Stimulated activated naive B cell treated with anti-CD40 and anti-IgM and Interleukin-4, amounts not matched to agents 10 μg/mL and 1 μg/mL and 100 μg/mL, for 72 hours (primary cell): ENCODE measurements at regions not wholly inside any gene's neighbourhood (a gene's known extent, or its start where the extent isn't known, plus 50 kb on each side); places are given as distances from the start of the nearest gene placed in this dataset.
A peak's percentile ranks its signal among the peaks of the same experiment; 100 is the strongest.

Source experiments
- ATAC-seq, 2 donors: fragments of 150-1000 bp; cut with Tn5 transposase; replicated peaks; 2 replicates each; pipeline ENCODE4 v1.10.0; 2021; ENCODE audit warnings: moderate library complexity in 1 of 2
- DNase-seq: peaks from one replicate; pipeline ENCODE4 v3.0.0; 2021
- H3K27ac Mint-ChIP-seq: one replicate; pipeline ENCODE4 v1.8.0; 2022; ENCODE audit warnings: mild to moderate bottlenecking, mixed read lengths
- H3K27me3 Mint-ChIP-seq, 2 donors: one replicate each; pipeline ENCODE4 v1.8.0; 2022; ENCODE audit warnings: mixed read lengths in 2 of 2
- H3K36me3 Mint-ChIP-seq, 2 donors: one replicate each; pipeline ENCODE4 v1.8.0; 2022; ENCODE audit warnings: mixed read lengths in 2 of 2, mild to moderate bottlenecking in 1 of 2
- H3K4me1 Mint-ChIP-seq, 2 donors: one replicate each; pipeline ENCODE4 v1.8.0; 2022; ENCODE audit warnings: mixed read lengths in 2 of 2, mild to moderate bottlenecking in 1 of 2
- H3K4me3 Mint-ChIP-seq, 2 donors: one replicate each; pipeline ENCODE4 v1.8.0; 2022; ENCODE audit warnings: mild to moderate bottlenecking in 2 of 2, mixed read lengths in 2 of 2, moderate library complexity in 1 of 2
- H3K9me3 Mint-ChIP-seq, 2 donors: one replicate each; pipeline ENCODE4 v1.8.0; 2022; ENCODE audit warnings: mixed read lengths in 2 of 2, mild to moderate bottlenecking in 1 of 2

DNA sequence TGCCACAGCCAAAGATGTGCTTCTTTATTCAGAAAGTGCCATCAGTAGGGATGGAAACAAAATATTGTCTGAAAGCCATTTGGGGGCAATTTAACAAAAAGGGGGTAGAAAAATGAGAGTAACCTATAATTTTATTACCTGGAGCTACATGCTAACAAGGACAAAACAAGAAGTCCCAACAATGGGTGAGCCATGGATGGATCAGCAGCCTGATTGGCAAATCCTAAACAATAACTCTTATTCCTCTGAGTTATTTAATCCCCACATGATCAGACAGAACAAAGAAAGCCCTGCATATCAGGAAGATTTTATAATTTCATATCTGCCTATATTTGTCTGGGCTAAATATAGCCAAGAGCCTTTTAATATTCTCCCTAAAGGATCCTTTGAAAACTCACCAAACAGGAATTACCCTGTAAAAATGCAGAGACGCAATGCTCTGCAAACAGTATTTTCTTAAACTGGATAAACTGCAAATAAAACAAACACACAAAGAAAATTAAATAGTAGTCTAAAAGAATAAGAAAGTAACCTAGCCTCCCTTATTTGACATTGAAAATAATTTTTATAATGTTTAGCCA lies 483.4 kb downstream of the ZNF608 start:
- no peaks in the 10 kb centered on the region for H3K36me3 Mint-ChIP-seq
- H3K4me3 Mint-ChIP-seq, result no peak overlapping the region
- no peaks in the 10 kb centered on the region for H3K27me3 Mint-ChIP-seq
- DNase-seq, result no peak
- ATAC-seq, result no peak
- no peaks in the 10 kb centered on the region for H3K4me1 Mint-ChIP-seq
- H3K27ac Mint-ChIP-seq, result no peak overlapping the region
- H3K9me3 Mint-ChIP-seq, result no peaks in the 10 kb centered on the region

DNA sequence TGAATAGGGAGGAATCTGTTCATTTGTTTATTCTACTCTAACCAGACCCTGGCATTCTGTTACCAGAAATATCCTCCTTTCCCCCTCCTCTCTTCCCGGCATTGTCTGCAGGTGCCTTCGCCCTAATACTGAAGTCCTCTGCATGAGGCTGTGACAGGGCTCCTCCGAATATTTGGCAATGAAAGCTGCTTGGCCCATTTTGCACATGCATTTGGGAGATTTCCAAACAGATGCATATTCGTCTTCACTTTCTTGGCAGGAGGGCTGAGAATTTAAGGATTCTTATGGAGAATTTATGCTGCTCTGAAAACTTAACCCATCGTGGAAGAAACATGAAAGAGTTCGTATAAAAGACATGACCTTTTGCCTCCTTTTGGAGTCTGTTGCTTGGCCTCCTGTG lies 484.0 kb downstream of the ZNF608 start:
- ATAC-seq, result no peak
- no peak overlapping the region for H3K27ac Mint-ChIP-seq
- no peak for DNase-seq
- H3K4me1 Mint-ChIP-seq, result no peaks in the 10 kb centered on the region
- H3K36me3 Mint-ChIP-seq, result no peaks in the 10 kb centered on the region
- H3K27me3 Mint-ChIP-seq, result no peaks in the 10 kb centered on the region
- H3K4me3 Mint-ChIP-seq, result no peak overlapping the region
- no peaks in the 10 kb centered on the region for H3K9me3 Mint-ChIP-seq

DNA sequence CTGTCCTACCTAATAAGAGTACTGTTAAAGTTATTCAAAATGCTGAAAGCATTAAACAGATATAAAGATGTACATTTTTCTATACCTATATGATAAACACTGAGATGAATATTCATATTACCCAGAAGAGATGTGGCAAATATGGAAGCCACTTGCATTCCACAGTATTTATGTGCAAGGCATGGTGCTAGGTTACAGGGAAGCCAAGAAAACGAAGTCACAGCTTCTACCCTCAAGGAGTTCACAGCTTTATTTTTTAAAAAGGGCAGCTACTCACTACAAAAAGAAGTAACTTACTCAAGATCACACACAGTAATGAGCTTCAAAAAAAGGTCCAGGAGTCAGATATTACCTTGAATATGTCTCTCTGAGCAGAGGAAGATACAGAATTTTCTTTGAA lies 484.6 kb downstream of the ZNF608 start:
- H3K9me3 Mint-ChIP-seq, result peaks cover 2% of the 10 kb centered on the region in 2 donors
- H3K36me3 Mint-ChIP-seq, result peaks cover 0 to under 1% of the 10 kb centered on the region in 2 donors
- H3K4me1 Mint-ChIP-seq, result no peaks in the 10 kb centered on the region
- DNase-seq (no peak), ATAC-seq (no peak)
- H3K27ac Mint-ChIP-seq, result no peak overlapping the region
- no peak overlapping the region for H3K4me3 Mint-ChIP-seq
- H3K27me3 Mint-ChIP-seq, result no peaks in the 10 kb centered on the region

DNA sequence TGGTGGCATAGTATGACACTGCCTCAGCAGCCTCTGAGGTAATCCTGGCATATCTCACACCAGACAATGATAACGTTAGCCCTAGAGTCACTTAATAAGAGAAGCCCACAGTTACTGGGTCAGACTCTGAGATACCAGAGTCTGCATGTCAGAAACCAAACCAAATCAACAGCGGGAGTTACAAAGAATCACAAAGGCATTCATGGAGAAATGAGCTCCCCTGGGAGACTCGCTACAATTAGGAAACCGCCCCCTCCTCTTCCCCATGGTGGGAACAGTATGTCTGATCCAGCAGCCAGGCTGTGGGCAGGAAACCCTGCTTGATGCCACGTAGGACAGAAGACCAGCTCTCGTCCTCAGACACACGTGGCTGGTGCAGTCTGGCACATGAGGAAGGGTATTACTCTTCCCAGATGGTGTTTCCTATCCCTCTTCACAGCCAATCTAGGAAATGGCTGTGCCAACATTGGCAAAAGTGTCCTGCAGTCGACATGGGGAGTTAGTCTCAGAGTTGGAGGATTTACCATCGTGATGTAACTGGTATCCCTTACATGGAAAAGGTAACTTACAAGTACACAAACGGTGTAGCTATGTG lies 485.4 kb downstream of the ZNF608 start:
- H3K36me3 Mint-ChIP-seq, result peaks cover 4 to 9% of the 10 kb centered on the region in 2 donors
- no peak for DNase-seq
- H3K4me3 Mint-ChIP-seq, result no peak overlapping the region
- H3K9me3 Mint-ChIP-seq, result peaks cover 9 to 11% of the 10 kb centered on the region in 2 donors
- no peak for ATAC-seq
- H3K4me1 Mint-ChIP-seq, result no peaks in the 10 kb centered on the region
- no peaks in the 10 kb centered on the region for H3K27me3 Mint-ChIP-seq
- H3K27ac Mint-ChIP-seq, result no peak overlapping the region

DNA sequence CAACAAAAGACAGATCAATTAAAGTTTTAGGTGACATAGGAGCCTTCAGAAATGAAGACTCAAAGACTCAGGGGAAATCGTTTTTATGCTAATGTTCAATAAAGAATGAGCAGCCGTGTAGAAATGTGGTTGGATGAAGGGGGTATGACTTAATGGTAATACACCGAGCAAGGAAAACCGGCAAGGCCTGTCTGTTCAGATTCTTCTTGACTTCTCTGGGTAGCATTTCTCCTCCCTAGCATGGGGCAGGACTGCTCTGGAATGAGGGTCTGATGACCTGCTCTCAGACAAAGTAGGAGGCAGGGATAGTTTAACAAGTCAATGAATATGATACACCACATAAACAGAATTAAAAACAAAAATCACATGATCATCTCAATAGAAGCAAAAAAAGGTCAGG lies 487.4 kb downstream of the ZNF608 start:
- no peak for ATAC-seq
- Mint-ChIP-seq H3K27ac (no peak overlapping the region), H3K4me3 (no peak overlapping the region), H3K9me3 (peaks cover 19 to 23% of the 10 kb centered on the region in 2 donors), H3K36me3 (peaks cover 11 to 18% of the 10 kb centered on the region in 2 donors), H3K27me3 (no peaks in the 10 kb centered on the region), H3K4me1 (no peaks in the 10 kb centered on the region)
- DNase-seq, result no peak

DNA sequence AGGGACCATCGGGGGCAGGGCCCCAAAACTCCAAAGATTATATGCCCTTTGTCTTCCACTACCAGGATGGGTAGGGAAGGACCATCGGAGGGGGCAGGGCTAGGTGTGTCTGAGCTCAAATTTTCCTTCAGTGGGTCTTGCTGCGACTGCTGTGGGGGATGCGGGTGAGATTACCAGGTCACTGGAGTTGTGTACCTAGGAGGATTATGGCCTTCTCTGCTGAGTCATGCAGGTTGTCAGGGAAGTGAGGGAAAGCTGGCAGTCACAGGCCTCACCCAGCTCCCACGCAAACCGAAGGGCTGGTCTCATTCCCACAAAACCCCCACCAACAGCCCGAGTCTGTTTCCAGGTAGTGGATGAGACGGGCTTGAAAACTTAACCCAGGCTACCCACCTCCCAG lies 489.4 kb downstream of the ZNF608 start:
- Mint-ChIP-seq H3K27ac (no peak overlapping the region), H3K36me3 (peaks cover 11 to 18% of the 10 kb centered on the region in 2 donors), H3K4me1 (no peaks in the 10 kb centered on the region), H3K4me3 (no peak overlapping the region), H3K27me3 (no peaks in the 10 kb centered on the region), H3K9me3 (peaks cover 19 to 23% of the 10 kb centered on the region in 2 donors)
- ATAC-seq (no peak), DNase-seq (no peak)

DNA sequence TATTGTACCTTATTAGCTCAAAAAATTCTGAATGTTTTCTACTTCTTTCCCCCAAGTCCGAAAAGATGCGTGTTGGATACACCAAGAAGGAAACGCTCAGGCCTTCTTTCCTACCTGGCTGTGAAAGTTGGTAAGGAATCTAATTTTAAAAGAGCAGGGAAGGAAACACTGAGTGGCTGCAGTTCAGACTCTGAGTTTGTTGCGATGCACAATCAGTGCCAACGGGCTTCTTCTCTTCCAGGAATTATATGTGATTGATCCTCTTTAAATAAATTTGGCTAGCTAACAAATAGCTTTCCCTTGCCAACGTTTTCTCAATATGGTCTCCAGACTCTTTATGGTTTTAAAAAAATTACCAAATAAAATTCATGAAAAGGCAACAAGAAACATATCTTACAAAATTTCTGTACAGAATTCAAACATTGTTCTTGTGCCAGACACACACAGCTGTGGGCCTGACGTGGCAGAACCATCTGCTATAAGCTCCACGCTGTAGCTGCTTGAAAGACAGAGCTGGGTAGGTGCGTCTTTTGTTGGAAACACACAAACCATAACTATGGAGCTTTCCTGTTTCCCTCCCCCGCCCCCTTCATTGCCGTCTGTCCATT lies 493.1 kb downstream of the ZNF608 start:
- H3K4me3 Mint-ChIP-seq, result no peak overlapping the region
- H3K4me1 Mint-ChIP-seq, result no peaks in the 10 kb centered on the region
- no peak overlapping the region for H3K27ac Mint-ChIP-seq
- no peak for DNase-seq
- ATAC-seq, result no peak
- H3K9me3 Mint-ChIP-seq, result peaks cover 21 to 35% of the 10 kb centered on the region in 2 donors
- peaks cover 11 to 18% of the 10 kb centered on the region in 2 donors for H3K36me3 Mint-ChIP-seq
- no peaks in the 10 kb centered on the region for H3K27me3 Mint-ChIP-seq

DNA sequence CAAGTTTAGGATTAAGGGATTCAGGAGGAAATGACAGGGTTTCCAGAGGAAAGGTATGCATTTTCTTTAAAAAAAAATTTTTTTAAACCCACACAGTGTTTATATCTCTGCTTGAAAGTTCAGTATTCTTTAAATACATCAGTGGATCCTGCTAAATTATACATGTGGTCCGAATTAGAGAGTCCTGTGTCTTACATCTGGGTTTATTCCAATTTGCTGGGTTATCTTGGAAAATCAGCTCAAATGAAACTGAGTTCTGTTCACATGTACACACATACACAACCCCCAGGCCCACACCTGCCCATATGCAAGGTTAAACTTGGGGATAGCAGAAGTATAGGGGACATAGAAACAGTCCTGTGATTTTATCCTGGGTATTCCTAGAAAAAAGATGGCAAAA lies 493.7 kb downstream of the ZNF608 start:
- H3K4me3 Mint-ChIP-seq, result no peak overlapping the region
- no peaks in the 10 kb centered on the region for H3K27me3 Mint-ChIP-seq
- DNase-seq (no peak), ATAC-seq (no peak)
- H3K27ac Mint-ChIP-seq, result no peak overlapping the region
- H3K4me1 Mint-ChIP-seq, result no peaks in the 10 kb centered on the region
- peaks cover 11 to 18% of the 10 kb centered on the region in 2 donors for H3K36me3 Mint-ChIP-seq
- peaks cover 21 to 37% of the 10 kb centered on the region in 2 donors for H3K9me3 Mint-ChIP-seq

DNA sequence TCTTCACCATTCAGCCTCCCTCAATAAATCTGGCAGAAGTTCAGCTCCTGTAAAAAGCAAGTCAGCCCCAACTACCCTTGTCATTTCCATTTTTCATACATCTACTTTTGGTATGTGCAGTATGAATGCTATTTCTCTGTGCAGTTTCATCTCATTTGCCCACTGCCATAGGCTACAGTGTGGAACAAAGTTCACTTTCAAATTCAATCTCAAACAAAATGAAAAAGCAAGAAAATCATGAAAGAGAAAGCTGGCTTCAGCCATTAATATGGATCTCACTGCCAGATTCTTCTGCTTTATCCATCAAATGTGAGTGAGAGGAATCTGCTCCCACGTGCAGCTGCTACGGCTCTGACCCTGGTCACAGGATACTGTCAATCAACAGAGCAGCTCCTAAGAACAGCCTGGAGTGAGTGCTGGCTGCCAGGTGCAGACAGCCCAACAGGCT lies 494.2 kb downstream of the ZNF608 start:
- no peaks in the 10 kb centered on the region for H3K27me3 Mint-ChIP-seq
- ATAC-seq (no peak), DNase-seq (no peak)
- peaks cover 11 to 18% of the 10 kb centered on the region in 2 donors for H3K36me3 Mint-ChIP-seq
- peaks cover 24 to 40% of the 10 kb centered on the region in 2 donors for H3K9me3 Mint-ChIP-seq
- no peak overlapping the region for H3K27ac Mint-ChIP-seq
- H3K4me3 Mint-ChIP-seq, result no peak overlapping the region
- H3K4me1 Mint-ChIP-seq, result no peaks in the 10 kb centered on the region

DNA sequence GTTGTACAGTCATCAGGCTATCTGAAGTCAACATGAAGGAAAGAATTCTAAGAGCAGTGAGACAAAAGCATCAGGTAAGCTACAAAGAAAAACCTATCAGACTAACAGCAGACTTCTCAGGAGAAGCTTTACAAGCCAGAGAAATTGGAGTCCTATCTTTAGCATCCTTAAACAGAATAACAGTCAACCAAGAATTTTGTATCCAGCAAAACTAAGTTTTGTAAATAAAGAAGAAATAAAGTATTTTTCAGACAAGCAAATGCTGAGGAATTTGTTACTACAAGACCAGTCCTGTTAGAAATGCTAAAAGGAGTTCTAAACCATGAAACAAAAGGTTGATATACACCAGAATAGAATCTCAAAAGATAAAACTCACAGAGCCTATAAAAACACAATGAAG lies 501.2 kb downstream of the ZNF608 start:
- H3K4me1 Mint-ChIP-seq, result no peaks in the 10 kb centered on the region
- H3K9me3 Mint-ChIP-seq, result peaks cover 19 to 32% of the 10 kb centered on the region in 2 donors

DNA sequence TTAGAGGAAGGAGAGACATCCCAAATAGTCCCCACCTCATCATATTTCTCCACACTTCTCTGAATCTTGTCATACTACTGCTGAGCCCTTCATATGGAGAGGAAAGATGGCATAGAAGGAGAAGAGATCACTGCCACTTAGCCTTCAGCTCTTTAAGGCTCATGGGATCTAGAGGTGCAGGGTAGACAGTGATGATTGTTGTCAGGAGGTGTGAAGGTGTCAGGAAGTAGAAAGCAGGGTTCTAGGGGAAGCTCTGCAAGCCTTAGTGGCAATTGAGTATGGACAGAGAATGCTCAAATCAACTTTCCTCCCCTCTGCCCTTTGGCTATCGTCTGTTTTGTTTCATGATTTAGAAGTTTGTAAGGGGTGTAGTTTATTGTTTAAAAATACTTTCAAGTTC lies 505.7 kb downstream of the ZNF608 start:
- peaks cover 9 to 19% of the 10 kb centered on the region in 2 donors for H3K36me3 Mint-ChIP-seq
- no peak for ATAC-seq
- H3K27ac Mint-ChIP-seq, result no peak overlapping the region

More for the DNA sequence above, 501.2 kb downstream of the ZNF608 start:
- Mint-ChIP-seq H3K27ac (no peak overlapping the region), H3K27me3 (no peaks in the 10 kb centered on the region), H3K4me3 (no peak overlapping the region), H3K36me3 (peaks cover 9 to 23% of the 10 kb centered on the region in 2 donors)
- DNase-seq (no peak), ATAC-seq (no peak)

DNA sequence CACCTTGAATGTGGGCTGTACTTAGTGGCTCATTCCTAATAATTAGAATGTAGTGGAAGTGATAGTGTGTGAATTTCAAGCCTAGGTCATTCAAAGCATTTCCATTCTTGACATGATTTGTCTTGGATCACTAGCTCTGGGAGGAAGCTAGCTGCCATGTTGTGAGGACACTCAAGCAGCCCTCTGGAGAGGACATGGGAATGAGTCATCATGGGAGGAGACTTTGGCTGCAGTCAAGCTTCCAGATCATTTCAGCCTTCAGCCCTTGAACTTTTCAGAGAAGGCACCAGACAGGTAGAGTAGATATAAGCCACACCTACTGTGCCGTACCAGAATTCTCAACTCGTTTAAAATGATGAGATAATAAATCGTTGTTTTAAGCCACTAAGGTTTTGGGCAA lies 506.9 kb downstream of the ZNF608 start:
- Mint-ChIP-seq H3K36me3 (peaks cover 4 to 13% of the 10 kb centered on the region in 2 donors), H3K4me1 (no peaks in the 10 kb centered on the region), H3K27ac (no peak overlapping the region), H3K9me3 (peaks cover 5% of the 10 kb centered on the region in 2 donors), H3K4me3 (no peak overlapping the region), H3K27me3 (no peaks in the 10 kb centered on the region)
- DNase-seq (no peak), ATAC-seq (no peak)

More for the DNA sequence above, 505.7 kb downstream of the ZNF608 start:
- Mint-ChIP-seq H3K4me1 (no peaks in the 10 kb centered on the region), H3K27me3 (no peaks in the 10 kb centered on the region), H3K9me3 (peaks cover 11 to 12% of the 10 kb centered on the region in 2 donors), H3K4me3 (no peak overlapping the region)
- DNase-seq, result no peak

DNA sequence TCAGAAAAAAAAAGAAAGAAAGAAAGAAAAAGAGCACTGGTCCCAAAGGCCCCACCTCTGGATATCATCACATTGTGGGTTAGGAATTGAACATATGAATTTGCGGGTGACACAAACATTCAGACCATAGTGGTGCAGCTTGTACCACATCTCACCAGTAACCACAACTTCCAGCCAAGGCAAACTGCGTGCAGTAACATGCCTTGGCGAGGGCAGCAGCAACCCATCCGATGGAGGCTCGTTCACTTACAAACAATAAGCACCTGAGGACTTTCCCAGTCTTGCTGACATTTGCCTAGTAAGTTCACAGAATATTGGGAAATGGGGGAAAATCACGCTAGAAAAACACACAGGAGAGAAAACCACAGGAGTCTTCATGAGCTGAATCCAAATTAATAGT lies 508.1 kb downstream of the ZNF608 start:
- ATAC-seq, result no peak
- no peaks in the 10 kb centered on the region for H3K27me3 Mint-ChIP-seq

DNA sequence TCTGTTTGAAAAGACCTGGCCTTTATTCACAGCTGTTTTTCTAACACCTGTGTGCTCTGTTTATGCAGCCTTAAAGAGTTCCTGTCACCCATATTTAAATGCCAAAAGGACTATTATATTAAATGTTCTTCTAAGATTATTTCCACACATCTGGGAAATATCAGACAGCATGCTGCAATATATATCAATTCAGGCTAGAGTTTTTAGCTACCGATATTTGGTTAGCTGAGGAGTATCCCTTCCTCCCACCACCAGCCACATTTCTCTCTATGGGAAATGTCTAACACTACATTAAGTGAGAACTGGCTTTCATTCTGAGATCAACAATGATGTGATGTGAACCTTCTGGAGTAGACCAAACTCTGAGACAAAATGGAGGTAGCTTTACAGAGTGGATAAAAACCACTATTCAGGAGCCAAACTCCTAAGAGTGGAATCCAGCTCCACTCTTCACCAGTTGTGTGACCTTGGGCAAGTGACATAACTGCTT lies 509.2 kb downstream of the ZNF608 start:
- ATAC-seq (peak in 1 of 2 donors; percentile 25), DNase-seq (no peak)
- H3K9me3 Mint-ChIP-seq, result peaks cover 0 to 2% of the 10 kb centered on the region in 2 donors
- no peaks in the 10 kb centered on the region for H3K27me3 Mint-ChIP-seq
- H3K27ac Mint-ChIP-seq, result no peak overlapping the region
- H3K4me1 Mint-ChIP-seq, result peaks cover 3% of the 10 kb centered on the region in 2 donors
- H3K4me3 Mint-ChIP-seq, result no peak overlapping the region
- peaks cover 0 to 4% of the 10 kb centered on the region in 2 donors for H3K36me3 Mint-ChIP-seq

More for the DNA sequence above, 508.1 kb downstream of the ZNF608 start:
- Mint-ChIP-seq H3K4me1 (no peaks in the 10 kb centered on the region), H3K36me3 (peaks cover 3 to 7% of the 10 kb centered on the region in 2 donors), H3K4me3 (no peak overlapping the region), H3K27ac (no peak overlapping the region), H3K9me3 (peaks cover 3 to 4% of the 10 kb centered on the region in 2 donors)
- no peak for DNase-seq
